ENCODE measurements at regions not wholly inside any gene's neighbourhood (a gene's known extent, or its start where the extent isn't known, plus 50 kb on each side); places are given as distances from the start of the nearest gene placed in this dataset.

DNA sequence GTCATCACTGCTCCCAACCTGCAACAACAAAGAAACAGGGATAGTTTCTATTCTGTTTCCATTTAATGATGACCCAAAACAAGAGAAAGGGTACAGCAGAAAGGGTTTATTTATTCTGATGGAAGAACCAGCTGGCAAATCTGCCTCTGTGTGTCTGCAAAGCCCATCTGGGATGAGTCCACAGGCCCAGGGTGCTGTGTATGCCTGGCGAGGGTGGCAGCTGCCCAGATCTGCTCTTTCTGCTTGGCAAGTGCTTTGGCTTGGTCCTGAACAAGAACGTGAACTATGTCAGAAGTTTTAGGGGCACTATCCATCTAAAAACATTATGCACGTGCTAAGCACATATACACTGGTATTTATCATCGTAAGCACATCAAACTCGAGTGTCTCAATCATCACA, 333.8 kb downstream of the CXCL12 start:
- DNase-seq: peak; percentile 63

DNA sequence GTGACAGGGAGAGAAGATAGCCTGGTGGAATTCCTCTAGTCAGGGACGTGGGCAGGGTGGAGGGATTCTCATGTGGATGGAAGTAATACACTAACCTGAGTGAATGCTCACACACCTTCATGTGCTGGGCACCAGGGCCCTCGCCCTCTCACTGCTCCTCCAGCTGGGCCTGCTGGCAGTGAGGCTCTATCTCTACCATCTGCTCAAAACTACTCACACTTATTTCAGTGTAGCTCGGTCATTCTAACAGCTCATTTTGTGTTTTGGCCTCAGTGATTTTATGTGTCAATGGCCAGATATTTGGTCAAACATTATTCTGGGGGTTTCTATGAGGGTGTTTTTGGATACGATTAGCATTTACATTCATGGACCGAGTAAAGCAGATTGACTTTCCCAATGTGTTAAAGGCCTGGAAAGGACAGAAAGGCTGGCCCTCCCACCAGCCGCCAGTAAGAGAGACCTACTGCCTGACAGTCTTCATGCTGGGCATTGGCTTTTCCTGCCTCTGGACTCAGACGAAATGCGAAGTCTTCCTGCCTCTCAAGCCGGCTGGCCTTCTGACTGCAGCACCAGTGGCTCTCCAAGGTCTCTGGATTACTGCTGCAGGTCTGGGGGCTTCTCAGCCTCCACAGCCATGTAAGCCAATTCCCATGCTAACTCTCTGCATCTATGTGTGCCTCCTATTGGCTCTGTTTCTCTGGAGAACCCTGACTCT, 335.4 kb downstream of the CXCL12 start:
- DNase-seq: no peak

GRCh38 chr10:44047361-44047760, 337.5 kb downstream of the CXCL12 start:
- no peak for DNase-seq

- DNase-seq: no peak
Measured at GRCh38 chr10:44046605-44047004, 338.3 kb downstream of the CXCL12 start.

DNA sequence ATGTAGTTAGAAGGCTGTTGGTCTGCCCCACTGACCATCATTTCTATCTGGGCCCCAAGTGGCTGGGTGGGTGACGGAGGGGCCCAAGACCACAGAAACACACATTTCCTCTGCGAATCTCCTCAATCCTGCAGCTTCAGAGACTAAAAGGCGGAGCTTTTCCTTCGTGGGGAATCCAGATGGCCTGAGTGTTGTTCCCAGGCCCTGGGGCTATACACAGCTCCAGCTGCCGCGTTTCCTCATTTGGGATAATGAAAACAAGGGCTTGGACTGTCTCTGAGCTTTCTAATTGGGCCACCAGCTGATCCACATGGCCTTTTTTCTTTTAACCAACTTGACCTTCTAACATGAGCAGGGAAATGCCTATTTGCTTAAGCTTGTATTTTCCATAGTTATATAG, 339.9 kb downstream of the CXCL12 start:
- peak; percentile 57 for DNase-seq

- DNase-seq: no peak
Measured at GRCh38 chr10:44044549-44044948, 340.3 kb downstream of the CXCL12 start.

DNA sequence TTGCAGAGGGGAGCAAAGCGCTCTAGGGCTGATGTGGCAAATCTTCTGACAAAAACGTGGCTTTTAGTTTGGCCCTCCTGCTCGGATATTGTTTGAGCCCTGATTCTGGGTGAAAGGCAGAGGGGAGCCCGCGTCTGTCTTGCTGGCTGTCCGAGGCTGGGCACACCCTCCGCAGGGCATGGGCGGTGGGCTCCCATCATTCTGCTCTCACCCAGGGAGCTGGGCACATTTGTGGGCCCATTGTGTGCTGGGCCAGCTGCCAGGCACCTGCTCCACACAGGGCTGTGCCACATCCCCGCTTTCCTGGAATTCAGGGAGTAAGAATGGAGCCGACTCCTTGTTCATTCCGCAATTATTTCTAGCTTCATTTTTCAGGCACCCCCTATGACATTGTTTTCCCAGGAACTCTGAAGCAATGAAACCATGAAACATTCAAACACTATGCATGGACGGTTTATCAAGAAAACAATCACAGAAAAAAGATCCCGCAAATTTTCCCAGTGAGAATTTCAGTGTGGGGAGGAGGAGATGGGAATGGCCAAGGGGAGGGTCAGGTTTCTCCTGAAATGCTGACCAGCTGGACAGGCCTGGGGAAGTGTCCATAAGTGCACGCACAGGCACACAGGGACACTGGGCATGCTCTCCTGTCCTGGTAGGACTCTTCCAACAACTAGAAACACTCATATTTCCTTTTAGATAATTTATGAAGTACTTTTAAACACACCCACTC, 341.1 kb downstream of the CXCL12 start:
- no peak for DNase-seq

- no peak for DNase-seq
Measured at GRCh38 chr10:44042926-44043602, 341.8 kb downstream of the CXCL12 start.

GRCh38 chr10:44042075-44042770, 342.7 kb downstream of the CXCL12 start:
- no peak for DNase-seq

GRCh38 chr10:44039599-44039998, 345.3 kb downstream of the CXCL12 start:
- DNase-seq: no peak

DNA sequence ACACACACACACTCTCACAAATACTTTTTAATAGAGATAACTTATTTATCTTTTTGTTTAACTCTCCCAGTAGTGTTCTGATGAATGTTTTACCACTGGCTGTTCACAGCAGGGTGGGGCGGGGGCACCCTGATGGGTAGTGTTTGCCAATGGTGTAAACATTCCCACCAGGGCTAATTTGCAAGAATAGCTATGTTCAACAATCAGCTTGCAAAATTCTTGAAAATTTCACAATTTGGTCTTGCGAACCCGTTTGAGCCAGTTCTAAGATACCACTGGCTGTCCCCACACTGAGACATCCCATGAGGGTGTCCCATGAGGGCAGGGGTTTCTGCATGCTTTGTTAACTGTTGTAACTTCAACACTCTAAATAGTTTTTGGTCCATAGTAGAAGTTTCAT, 348.5 kb downstream of the CXCL12 start:
- DNase-seq: no peak

DNA sequence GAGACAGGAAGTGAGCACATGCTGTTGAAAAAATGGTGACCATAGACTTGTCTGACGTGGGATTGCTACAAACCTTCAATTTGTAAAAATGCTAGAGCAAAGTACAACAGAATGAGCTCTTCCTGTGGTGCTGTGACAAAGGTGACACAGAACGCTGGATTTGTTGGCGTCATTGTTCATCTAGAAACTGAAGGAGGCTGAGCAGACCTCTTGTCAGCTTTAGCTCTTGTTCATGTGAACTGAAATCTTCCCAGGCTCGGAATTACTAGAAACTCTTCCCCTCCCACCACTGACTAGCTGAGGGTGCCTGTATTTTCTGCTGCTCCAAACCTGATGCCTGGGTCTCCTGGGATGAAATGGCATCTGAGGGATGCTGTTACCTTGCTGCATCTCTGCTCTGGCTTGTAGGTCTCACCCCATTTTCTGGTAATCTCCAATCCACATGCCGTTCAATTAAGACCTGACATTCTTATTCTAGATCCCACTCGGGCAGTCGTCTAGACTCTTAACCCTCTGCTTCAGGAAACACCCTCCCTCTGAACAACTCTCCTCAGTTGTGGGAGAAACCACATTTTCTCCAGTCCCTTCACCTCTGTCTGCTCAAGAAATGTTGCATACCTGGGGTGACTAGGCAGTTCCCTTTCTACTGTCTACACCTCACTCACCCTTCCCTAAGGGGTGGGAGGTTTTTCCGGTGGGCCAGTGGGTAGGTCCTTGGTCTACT, 349.3 kb downstream of the CXCL12 start:
- DNase-seq: no peak

DNA sequence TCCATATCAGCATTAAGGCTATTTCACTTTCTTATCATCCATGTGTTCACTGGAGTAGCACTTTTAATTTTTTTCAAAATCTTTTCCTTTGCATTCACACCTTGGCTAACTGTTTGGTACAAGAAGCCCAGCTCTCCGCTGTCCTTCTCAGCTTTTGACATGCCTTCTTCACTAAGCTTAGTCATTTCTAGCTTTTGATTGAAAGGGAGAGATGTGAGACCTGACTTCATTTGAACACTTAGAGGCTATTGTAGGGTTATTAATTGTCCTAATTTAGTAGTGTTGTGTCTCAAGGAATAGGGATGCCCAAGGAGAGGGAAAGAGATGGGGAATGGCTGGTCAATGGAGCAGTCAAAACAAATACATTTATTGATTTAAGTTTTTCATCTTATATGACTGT, 350.0 kb downstream of the CXCL12 start:
- no peak for DNase-seq

- DNase-seq: no peak
Measured at GRCh38 chr10:44033008-44033407, 351.9 kb downstream of the CXCL12 start.

DNA sequence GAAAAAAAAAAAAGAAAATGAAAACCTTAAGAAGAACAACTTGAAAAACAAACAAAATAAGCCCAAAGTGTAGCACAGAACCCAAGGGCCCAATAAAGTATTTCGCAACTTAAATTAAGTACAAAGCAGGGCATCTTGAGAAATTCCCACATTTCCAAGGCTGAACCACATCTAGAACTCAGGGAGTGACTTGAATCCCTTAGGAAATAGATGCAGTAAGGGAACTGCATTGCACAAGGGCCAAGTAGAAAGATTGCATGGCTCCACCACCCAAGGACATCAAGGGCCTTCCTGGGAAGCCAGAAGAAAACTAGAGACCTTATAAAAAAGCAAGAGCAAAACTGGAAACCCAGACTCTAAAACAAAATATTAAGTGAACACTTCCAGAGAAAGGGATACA, 352.7 kb downstream of the CXCL12 start:
- no peak for DNase-seq

DNA sequence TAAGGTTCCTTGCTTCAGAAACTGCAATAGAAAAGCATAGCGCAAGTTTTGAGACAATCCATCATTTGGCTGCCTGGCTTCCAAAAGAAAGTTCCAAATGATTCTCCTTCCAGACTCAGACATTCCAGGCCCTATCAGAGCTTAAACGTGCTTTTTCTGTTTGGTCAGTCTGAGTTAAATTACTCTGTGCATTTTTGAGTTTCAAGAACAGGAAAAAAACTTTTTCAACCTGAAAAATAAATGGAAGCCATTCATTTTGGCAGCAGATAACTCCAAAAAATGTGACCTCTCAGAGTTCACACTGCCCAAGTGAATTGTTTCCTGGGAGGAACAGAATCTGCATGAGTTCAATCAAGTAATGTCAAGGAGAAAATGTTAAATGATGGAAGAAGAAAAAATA, 354.2 kb downstream of the CXCL12 start:
- DNase-seq: no peak

DNA sequence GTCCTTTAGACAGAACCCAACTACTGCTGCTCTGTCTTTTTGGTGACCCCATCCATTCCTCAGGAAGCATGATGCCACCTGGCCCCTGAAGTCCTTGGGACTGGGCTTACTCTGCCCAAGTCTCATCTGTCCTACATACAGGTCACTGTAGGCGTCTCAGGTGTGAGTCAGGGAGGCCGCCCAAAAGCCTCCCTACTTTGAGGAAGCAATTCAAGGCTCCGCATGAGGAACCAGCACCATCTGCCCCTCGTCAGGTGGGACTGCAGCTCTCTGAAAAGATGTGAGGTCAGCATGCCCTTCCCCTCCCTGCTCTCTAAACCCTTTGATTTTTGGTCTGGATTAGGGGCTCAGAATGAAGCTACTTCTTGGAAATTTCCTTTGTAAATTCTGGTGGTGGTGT, 354.8 kb downstream of the CXCL12 start:
- DNase-seq: no peak

GRCh38 chr10:44028384-44029137, 356.3 kb downstream of the CXCL12 start:
- DNase-seq: no peak

DNA sequence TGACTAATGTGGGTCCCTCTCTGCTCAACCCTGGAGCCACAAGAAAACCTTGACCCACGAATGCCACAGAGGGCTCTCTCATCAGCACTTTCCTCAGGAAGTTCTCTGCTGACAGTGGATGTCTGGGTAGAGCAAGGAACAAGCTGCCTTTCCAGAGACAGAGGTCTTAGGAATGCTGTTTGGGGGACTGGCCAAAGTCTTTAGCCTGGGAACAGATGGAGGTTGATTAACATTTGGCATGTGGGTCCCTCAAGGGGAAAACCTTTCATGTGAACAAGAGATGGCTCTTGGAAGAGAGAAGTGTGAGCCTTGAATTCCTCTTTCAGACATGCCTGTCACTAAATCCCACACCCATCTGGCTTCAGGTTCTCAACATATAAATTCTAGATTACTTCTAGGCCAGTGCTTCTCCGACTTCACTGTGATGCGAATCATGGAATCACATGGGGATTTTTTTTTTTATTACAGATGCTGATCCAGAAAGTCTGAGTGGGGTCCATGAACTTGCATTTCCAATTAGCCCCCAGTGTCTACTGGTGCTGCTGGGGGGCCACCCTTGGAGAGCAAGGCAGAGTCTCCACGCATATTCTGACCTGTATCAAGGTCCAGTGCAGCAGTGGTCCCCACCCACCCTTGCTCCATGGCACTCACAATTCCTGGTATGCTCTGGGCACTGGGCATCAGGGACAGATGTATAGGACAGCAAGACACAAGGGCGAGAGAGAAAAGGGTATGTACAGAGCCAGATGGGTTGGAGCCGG, 360.4 kb downstream of the CXCL12 start:
- DNase-seq: no peak

GRCh38 chr10:44023517-44023916, 361.4 kb downstream of the CXCL12 start:
- DNase-seq: no peak

DNA sequence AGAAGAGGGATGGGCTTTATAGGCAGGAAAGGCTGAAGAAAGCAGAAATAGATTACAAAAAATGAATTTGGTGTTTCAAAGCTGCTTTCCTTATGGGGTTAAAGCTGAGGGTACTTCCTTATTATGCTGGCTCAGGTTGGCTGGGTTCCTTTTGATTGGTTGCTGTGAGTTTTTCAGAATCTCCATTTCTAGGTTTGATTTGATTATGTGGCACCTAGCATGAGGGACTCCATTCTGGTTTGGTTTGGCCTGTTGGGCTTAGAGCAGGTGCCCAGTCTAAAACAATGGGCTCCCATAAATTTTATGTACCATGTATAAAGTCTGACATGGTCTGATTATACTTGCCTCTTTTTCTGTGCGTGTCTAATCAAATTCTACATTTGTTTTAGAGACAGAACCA, 362.7 kb downstream of the CXCL12 start:
- DNase-seq: no peak

Measured in NCI-H1694 (cell line).